K562 (cell line): ENCODE measurements at regions not wholly inside any gene's neighbourhood (a gene's known extent, or its start where the extent isn't known, plus 50 kb on each side); places are given as distances from the start of the nearest gene placed in this dataset.
A peak's percentile ranks its signal among the peaks of the same experiment; 100 is the strongest.

Experiments
- ATAC-seq: fragments of 200-7000 bp; cut with Tn5 transposase; 3 replicates; pipeline ENCODE4 v1.9.1; 2020; ENCODE audit warnings: moderate library complexity
- BruUV-seq: library from RNA; stranded (reverse); fragments of 400-500 nt; replicated peaks from 2 replicates; lab custom pipeline; 2021; lab: Mats Ljungman, UMichigan
- CTCF ChIA-PET: fragments of 300-600 bp; formaldehyde crosslinking; extraction: SDS; loops from one replicate; lab custom pipeline; 2021; ENCODE audit warnings: low intra/inter-chr PET ratio; lab: Yijun Ruan, JAX
- POLR2A ChIA-PET: fragments of 300-600, 350-650 bp; sonication (Branson Sonifier 250); formaldehyde crosslinking; extraction: SDS; loops from one replicate; lab custom pipeline; 2021; ENCODE audit warnings: antibody characterized with exemption, inconsistent platforms; lab: Yijun Ruan, JAX
- DNase-seq, 4 experiments: peaks; one replicate each; pipeline versions ENCODE4 v3.0.0 to v3.0.0-alpha.2; 2011 to 2018; ENCODE audit warnings: low spot score in 3 of 4, mixed read lengths in 3 of 4; ENCODE audit errors: extremely low read depth in 1 of 4
- FAIRE-seq: peaks from 2 replicates; lab custom pipeline; 2011; peaks lifted over from hg19 to GRCh38; lab: Jason Lieb, UNC
- H2AFZ ChIP-seq: 2 replicates; pipeline ENCODE4 v1.6.0; 2011; ENCODE audit warnings: low read depth, low read length, control low read depth, inconsistent platforms
- H3K27ac ChIP-seq: fragments of 200-600 bp; 3 replicates; pipeline ENCODE4 v1.8.0; 2011; ENCODE audit warnings: low read depth, mild to moderate bottlenecking, control low read depth, inconsistent platforms, low read length, moderate library complexity, mixed read lengths; ENCODE audit errors: extremely low read depth
- H3K27me3 ChIP-seq, 2 experiments: fragments of 300-600 bp in 1 of 2; 2 replicates in 1 of 2; 3 replicates in 1 of 2; pipeline versions ENCODE4 v1.6.0 to v1.8.0; 2011; ENCODE audit warnings: inconsistent platforms in 2 of 2, low read length in 2 of 2, mild to moderate bottlenecking in 1 of 2, mixed read lengths in 1 of 2, moderate library complexity in 1 of 2; ENCODE audit not compliant: control insufficient read depth in 2 of 2, insufficient read depth in 2 of 2
- H3K36me3 ChIP-seq: fragments of 300-600 bp; 3 replicates; pipeline ENCODE4 v1.8.0; 2011; ENCODE audit warnings: mild to moderate bottlenecking, low read length, inconsistent platforms; ENCODE audit not compliant: control insufficient read depth, insufficient read depth
- H3K4me1 ChIP-seq, 2 experiments: fragments of 200-600 bp in 1 of 2; replicated peaks in 1 of 2; 2 replicates in 1 of 2; 3 replicates in 1 of 2; pipeline versions ENCODE4 v1.5.1 to v1.8.0; 2011; ENCODE audit warnings: inconsistent platforms in 2 of 2, low read length in 2 of 2, mild to moderate bottlenecking in 1 of 2, mixed read lengths in 1 of 2, moderate library complexity in 1 of 2; ENCODE audit not compliant: control insufficient read depth in 2 of 2, insufficient read depth in 2 of 2
- H3K4me2 ChIP-seq: 2 replicates; pipeline ENCODE4 v1.6.1; 2011; ENCODE audit warnings: low read length, control low read depth, inconsistent platforms, mixed read lengths; ENCODE audit not compliant: insufficient read depth
- H3K4me3 ChIP-seq: fragments of 200-600 bp; sonication (generic), shearing (Covaris generic); 2 replicates; pipeline ENCODE4 v1.5.1; 2016; ENCODE audit warnings: control low read depth, inconsistent platforms
- H3K79me2 ChIP-seq: fragments of 200-600 bp; 3 replicates; pipeline ENCODE4 v1.8.0; 2011; ENCODE audit warnings: low read length, inconsistent platforms; ENCODE audit not compliant: control insufficient read depth, insufficient read depth
- H3K9ac ChIP-seq, 2 experiments: 2 replicates each; pipeline versions ENCODE4 v1.6.0 to v1.6.1; 2011; ENCODE audit warnings: low read depth in 2 of 2, low read length in 2 of 2, control low read depth in 1 of 2, inconsistent platforms in 1 of 2, mild to moderate bottlenecking in 1 of 2, mixed read lengths in 1 of 2; ENCODE audit not compliant: insufficient read depth in 1 of 2
- H3K9me1 ChIP-seq: one replicate; pipeline ENCODE4 v1.6.0; 2011; ENCODE audit warnings: inconsistent platforms, mild to moderate bottlenecking, low read length, moderate library complexity; ENCODE audit not compliant: control insufficient read depth, insufficient read depth
- H3K9me3 ChIP-seq: replicated peaks from 2 replicates; pipeline ENCODE4 v1.5.1; 2011; ENCODE audit warnings: low read depth, low read length, inconsistent platforms; ENCODE audit not compliant: control insufficient read depth, insufficient read depth
- H4K20me1 ChIP-seq: replicated peaks from 2 replicates; pipeline ENCODE4 v1.6.1; 2011; ENCODE audit warnings: low read length, inconsistent platforms, mixed read lengths; ENCODE audit not compliant: control insufficient read depth, insufficient read depth
- CHD2 ChIP-seq: IDR thresholded peaks from 2 replicates; pipeline ENCODE4 v1.6.1; 2011; ENCODE audit warnings: low read depth, low read length
- EGR1 ChIP-seq: fragments of 450-650 bp; conservative IDR thresholded peaks from 2 replicates; pipeline ENCODE4 v1.6.1; 2017; ENCODE audit warnings: mild to moderate bottlenecking
- ETV6 ChIP-seq, 3 experiments: fragments of 150-350 bp in 1 of 3; sonication (generic) in 1 of 3; formaldehyde crosslinking in 1 of 3; IDR thresholded peaks; 2 replicates each; pipeline versions ENCODE4 v1.6.1 to v1.8.0; 2014 to 2022; ENCODE audit warnings: borderline replicate concordance in 2 of 3, low read depth in 2 of 3, antibody characterized with exemption in 1 of 3, low read length in 1 of 3, mild to moderate bottlenecking in 1 of 3, missing genetic modification reagents in 1 of 3
- MGA ChIP-seq: fragments of 450-650 bp; IDR thresholded peaks from 2 replicates; pipeline ENCODE4 v1.6.1; 2016; ENCODE audit warnings: mild to moderate bottlenecking, moderate library complexity
- MXI1 ChIP-seq: IDR thresholded peaks from 2 replicates; pipeline ENCODE4 v1.6.1; 2011; ENCODE audit warnings: low read depth, mild to moderate bottlenecking, improper control_type of control experiment, low read length
- TRIM24 ChIP-seq, 2 experiments: fragments of 450-650 bp; IDR thresholded peaks; 2 replicates each; pipeline ENCODE4 v1.6.1; 2016
- ZEB2 ChIP-seq: fragments of 450-650 bp; IDR thresholded peaks from 2 replicates; pipeline ENCODE4 v1.6.1; 2016
- ZNF316 ChIP-seq: fragments of 450-650 bp; IDR thresholded peaks from 2 replicates; pipeline ENCODE4 v1.6.1; 2016
- WGBS: fragments of 100-300 bp; shearing (Covaris generic); methylation state at CpG from one replicate; pipeline ENCODE4 v1.1.6; 2016; ENCODE audit warnings: low coverage, mixed read lengths; ENCODE audit not compliant: insufficient coverage; ENCODE audit errors: missing lambda C conversion rate; 5-methylcytosine and 5-hydroxymethylcytosine counted together
- in situ Hi-C: fragments of 300-500 bp; cut with MboI; formaldehyde crosslinking; loops from 4 replicates; pipeline ENCODE4 v1.15.0; 2018; ENCODE audit warnings: inconsistent platforms, mixed read lengths
- intact Hi-C: fragments of 100-400 bp; cut with micrococcal nuclease; formaldehyde crosslinking; loops from 2 replicates; pipeline ENCODE4 v1.14.2; 2022

- no TSS peak for BruUV-seq
- H3K79me2 ChIP-seq: no peaks in the 10 kb centered on the region
- in situ Hi-C loops: no loop called here
- peaks cover 0 to 9% of the 10 kb centered on the region in 2 experiments; a peak in 2 of 5 replicates for H3K4me1 ChIP-seq
- H3K4me3 ChIP-seq: no peak overlapping the region
- H3K27ac ChIP-seq: no peak overlapping the region
- no peak for DNase-seq
- H3K4me2 ChIP-seq: peak overlapping the region; percentile 21; the same call in 1 of the 2 replicates
- H3K9me1 ChIP-seq: no peaks in the 10 kb centered on the region
- peak; percentile 70 for ATAC-seq
- H2AFZ ChIP-seq: 0 out of 2 replicates have a peak overlapping the region, but pooled peaks have one; percentile 3
- CTCF ChIA-PET: no interaction called here
- no peaks in the 10 kb centered on the region for H4K20me1 ChIP-seq
- H3K9ac ChIP-seq: no peak overlapping the region
- no peaks in the 10 kb centered on the region for H3K36me3 ChIP-seq
- 44% methylated on average over 9 of the region's 9 CpGs for WGBS
- intact Hi-C loops: no loop called here
- no peak for FAIRE-seq
- H3K9me3 ChIP-seq: no peaks in the 10 kb centered on the region
- TF ChIP-seq ZEB2 (peak; percentile 51; the same call in 1 of the 2 replicates), MGA (peak; percentile 61), TRIM24 (IDR thresholded peaks at IDR 0.05) (0 out of 4 replicates have a peak, but pooled peaks of 1 of the 2 experiments have one; percentile 23), ETV6 (IDR thresholded peaks at IDR 0.05; ENCODE audit: borderline replicate concordance in 1 of 2, low read depth in 2 of 2, low read length in 1 of 2) (no peak), ETV6 (CRISPR knock-in tag; IDR thresholded peaks at IDR 0.05; ENCODE audit: borderline replicate concordance) (no peak), MXI1 (no peak), EGR1 (peak; percentile 49; the same call in 1 of the 2 replicates), CHD2 (peak; percentile 66), ZNF316 (peak; percentile 24; the same call in 1 of the 2 replicates)
- POLR2A ChIA-PET: no interaction called here
- no peaks in the 10 kb centered on the region for H3K27me3 ChIP-seq
Measured at GRCh38 chr1:8191474-8191873, 126.4 kb upstream of the SLC45A1 start.
